ENCODE measurements at regions not wholly inside any gene's neighbourhood (a gene's known extent, or its start where the extent isn't known, plus 50 kb on each side); places are given as distances from the start of the nearest gene placed in this dataset.
"Not testable (repeated sequence)": the region's sequence is repeated elsewhere in the genome, so short reads cannot be mapped to it uniquely, and the experiment has no call there.

DNA sequence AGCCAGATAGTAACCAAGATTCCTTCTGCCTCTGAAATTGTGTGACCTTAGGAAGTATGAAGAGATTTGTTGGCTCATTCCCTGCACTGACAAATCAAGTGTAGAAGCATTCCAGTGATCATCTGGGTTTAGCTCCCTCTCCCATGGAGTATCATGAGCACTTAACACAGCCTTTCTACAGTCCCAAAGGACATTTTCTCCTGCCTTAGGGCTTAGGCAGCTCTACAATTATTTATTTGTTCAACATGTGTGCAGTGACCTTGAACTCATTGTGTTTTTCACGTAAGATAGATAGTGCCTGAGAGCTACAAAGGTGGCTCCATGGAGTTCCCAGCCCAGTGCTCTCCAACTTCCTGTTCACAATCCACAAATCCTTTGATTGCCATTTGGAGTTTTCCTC, 94.8 kb upstream of the FAT3 start:
- in situ Hi-C loops (cut with HindIII; ENCODE audit: low pct_unique_long_range_greater_than_20kb, low sequenced_read_pairs), result no loop called here
- no peak for DNase-seq (ENCODE audit: low read depth, low spot score)

DNA sequence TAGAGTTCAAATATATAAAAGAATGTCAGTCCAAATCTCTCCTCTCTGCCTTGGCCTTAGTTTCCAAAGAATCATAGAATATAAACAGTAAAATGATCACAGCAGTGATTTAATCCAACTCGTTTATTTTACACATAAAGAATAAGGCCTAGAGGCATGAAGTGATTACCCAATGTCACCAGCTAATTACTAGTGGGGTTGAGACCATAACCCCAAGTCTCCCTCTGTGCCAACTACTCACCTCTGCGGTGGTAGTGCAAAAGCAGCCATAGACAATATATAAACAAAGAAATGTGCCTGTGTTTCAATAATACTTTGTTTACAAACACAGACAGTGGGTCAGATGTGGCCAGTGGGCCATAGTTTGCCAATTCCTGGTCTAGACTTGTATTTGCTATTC, 96.6 kb upstream of the FAT3 start:
- DNase-seq (ENCODE audit: low read depth, low spot score), result no peak
- in situ Hi-C loops (cut with HindIII; ENCODE audit: low pct_unique_long_range_greater_than_20kb, low sequenced_read_pairs), result no loop called here

DNA sequence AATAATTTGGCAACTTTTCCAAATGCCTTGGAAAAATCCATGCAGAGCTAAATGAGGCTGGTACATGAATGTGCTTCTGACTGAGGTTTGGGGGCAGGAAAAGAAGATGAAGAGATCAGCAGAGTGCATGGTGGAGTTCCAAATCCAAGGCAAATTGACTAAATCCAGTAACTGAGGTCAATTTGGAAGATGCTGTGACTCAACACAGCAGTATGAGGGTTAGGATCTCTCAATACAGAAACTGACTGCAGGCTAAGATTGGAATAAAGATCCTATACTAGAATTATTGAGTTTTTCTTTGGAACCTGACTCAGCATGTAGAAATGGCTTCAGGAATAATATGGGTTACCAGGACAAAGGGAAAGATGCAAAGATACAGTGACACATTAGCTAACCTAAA, 99.3 kb upstream of the FAT3 start:
- in situ Hi-C loops (cut with HindIII; ENCODE audit: low pct_unique_long_range_greater_than_20kb, low sequenced_read_pairs), result no loop called here
- DNase-seq (ENCODE audit: low read depth, low spot score), result no peak

DNA sequence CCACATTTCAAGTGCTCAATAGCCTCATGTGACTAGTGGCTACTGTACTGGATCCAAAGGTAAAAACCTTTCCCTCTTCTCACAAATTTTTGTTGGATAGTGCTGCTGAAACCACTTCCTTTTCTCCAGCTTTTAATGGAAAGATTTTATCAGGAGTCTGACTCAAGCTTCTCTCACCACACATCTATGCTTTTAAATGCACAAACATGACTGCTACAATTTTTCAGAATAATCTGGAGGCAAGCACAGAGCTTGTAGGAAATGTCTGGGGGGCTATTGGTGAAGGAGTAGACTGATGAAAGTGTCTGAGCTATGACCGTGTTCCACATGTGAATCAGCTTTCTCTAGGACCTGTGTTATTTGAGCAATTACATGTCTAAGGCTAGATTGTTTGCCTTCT, 101.1 kb upstream of the FAT3 start:
- in situ Hi-C loops (cut with HindIII; ENCODE audit: low pct_unique_long_range_greater_than_20kb, low sequenced_read_pairs), result no loop called here
- DNase-seq (ENCODE audit: low read depth, low spot score), result no peak

DNA sequence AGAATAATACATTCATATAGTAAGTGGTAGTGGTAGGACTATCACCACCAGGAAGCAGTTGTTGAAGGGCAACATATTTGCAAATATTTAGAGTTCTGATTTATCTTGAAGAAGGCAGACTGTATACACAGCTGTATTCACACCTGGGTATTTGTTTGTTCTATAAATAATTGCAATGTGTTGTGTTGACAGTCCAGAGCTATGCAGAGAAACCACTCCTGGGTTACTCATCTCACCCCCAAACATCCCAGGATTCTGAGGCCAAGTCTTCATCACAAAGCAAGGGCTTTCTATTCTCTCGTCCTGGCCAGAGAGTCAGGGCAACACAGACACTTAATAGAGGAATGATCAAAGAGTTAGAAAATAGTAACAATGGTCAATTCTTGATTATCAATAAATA, 102.1 kb upstream of the FAT3 start:
- DNase-seq (ENCODE audit: low read depth, low spot score), result no peak
- in situ Hi-C loops (cut with HindIII; ENCODE audit: low pct_unique_long_range_greater_than_20kb, low sequenced_read_pairs), result no loop called here

DNA sequence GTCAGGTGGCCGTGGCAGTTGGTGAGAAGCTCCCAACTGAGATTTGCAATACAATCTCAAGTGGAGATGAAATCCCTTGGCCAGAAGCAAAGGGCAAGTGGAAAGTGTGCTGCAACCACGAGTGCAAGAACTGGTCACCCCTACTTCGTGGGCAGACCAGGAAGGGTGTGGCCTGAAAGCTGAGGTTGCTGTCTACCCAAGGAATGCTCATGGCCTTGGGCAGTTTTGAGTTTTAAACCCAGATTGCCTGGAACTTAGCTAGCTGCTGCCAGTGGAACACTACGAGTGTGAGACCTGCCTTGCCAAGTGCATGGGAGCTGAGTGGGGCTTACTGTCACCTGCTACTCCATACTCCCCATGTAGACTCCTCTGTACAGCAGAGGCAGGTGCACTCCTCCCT, 113.3 kb upstream of the FAT3 start:
- DNase-seq (ENCODE audit: low read depth, low spot score), result no peak
- in situ Hi-C loops (cut with HindIII; ENCODE audit: low pct_unique_long_range_greater_than_20kb, low sequenced_read_pairs), result no loop called here

DNA sequence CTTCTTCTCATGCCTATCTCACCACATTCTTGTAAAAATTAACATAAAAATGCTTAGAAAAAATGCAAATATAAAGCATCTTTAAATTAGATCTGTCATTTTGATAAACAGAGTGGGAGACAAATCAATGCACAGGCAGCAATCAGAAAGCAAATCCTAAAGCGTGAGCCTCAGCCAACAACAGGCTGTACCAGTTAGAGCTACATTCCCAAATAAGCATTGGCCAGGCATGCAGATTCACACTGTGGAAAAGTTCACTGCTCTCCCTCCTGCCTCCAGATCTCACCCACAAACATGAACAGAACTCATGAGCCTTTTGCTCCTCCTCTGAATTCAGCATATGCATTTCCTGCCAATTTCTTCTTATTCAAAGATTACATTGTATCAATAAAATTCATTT, 115.2 kb upstream of the FAT3 start:
- in situ Hi-C loops (cut with HindIII; ENCODE audit: low pct_unique_long_range_greater_than_20kb, low sequenced_read_pairs), result no loop called here
- no peak for DNase-seq (ENCODE audit: low read depth, low spot score)

DNA sequence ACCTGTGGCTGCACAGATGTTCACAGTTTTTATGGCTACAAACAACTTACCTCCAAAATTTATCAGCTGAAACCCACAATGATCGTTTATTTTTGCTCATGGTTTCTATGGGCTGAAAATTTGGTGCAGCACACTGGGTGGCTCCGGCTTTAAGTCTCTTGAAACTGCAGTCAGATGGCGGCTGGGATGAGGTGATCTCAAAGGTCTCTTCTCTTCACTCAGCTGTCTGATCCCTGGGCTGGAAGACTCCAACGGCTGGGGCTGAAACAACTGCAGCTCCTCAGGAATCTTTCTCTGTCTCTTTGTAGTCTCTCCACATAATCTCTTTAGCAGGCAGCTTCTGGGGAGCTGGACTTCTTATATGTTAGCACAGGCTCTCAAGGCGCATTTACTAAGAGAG, 117.3 kb upstream of the FAT3 start:
- in situ Hi-C loops (cut with HindIII; ENCODE audit: low pct_unique_long_range_greater_than_20kb, low sequenced_read_pairs), result no loop called here
- no peak for DNase-seq (ENCODE audit: low read depth, low spot score)

DNA sequence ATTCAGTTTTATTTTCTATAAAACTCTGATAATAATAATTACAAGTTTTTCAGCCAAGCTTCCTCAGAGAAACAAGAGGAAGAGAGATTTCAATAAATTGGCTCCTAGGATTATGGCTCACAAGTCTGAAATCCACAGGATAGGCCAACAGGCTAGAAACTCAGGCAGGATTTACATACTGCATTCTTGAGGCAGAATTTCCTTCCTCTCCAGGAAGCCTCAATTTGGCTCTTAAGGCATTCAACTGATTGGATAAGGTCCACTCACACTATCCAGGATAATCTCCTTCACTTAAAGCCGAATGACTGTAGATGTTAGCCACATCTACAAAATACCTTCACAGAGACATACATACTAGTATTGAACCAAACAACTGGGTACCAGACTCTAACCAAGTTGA, 120.3 kb upstream of the FAT3 start:
- no peak for DNase-seq (ENCODE audit: low read depth, low spot score)
- in situ Hi-C loops (cut with HindIII; ENCODE audit: low pct_unique_long_range_greater_than_20kb, low sequenced_read_pairs), result no loop called here

DNA sequence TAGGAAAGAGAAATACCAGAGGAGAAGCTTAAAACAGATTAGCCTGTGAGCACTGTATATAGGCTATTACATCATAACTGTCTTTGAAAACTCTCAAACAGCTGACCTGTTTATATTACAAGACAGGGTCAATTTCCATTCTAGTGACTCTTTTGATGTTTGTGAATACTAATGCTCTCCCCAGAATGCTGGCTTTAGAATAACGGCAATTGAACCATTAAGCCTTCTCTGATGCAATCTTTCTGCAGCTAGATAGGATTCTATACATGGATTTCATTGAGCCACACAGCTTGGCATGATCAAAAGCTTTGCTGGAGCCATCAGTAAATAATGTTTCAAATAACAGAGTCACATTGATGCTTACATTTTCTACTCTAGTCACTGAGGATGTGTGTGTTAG, 122.7 kb upstream of the FAT3 start:
- in situ Hi-C loops (cut with HindIII; ENCODE audit: low pct_unique_long_range_greater_than_20kb, low sequenced_read_pairs), result no loop called here
- DNase-seq (ENCODE audit: low read depth, low spot score), result no peak

DNA sequence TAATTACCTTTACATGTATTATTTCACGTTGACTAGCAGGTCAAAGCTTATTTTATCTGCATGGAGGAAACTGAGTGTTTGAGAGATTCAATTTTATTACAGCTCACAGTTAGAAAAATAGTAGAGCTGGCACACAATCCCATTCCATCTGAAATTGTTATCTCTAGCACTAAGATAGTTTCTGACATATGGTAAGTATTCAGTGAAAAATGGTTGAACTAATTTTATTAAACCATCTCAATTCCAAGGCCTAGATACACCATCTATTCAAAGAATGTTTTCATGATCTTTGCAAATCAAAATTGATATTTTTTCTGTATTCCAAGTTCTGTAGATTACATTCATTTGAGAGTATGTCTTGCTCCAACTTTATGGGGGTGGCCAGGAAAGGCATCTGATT, 125.4 kb upstream of the FAT3 start:
- no peak for DNase-seq (ENCODE audit: low read depth, low spot score)
- in situ Hi-C loops (cut with HindIII; ENCODE audit: low pct_unique_long_range_greater_than_20kb, low sequenced_read_pairs), result no loop called here

DNA sequence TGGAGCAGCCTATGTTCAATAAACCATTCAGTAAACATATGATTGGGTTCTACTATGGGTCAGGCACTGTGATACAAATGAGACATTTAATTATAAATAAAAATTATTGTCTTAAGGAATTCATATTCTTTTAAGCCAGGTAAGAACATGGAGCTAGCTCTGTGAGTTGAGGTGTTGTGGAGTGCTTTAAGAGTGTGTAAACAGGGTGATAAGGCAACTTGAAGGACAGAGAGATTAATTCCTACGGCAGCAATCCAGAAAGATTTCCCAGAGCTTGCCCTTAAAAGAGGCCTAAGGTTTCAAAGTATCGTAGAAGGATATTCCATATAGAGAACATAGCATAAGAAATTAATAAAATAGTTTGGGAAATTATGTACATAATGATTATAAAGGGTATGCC, 126.4 kb upstream of the FAT3 start:
- in situ Hi-C loops (cut with HindIII; ENCODE audit: low pct_unique_long_range_greater_than_20kb, low sequenced_read_pairs), result no loop called here

DNA sequence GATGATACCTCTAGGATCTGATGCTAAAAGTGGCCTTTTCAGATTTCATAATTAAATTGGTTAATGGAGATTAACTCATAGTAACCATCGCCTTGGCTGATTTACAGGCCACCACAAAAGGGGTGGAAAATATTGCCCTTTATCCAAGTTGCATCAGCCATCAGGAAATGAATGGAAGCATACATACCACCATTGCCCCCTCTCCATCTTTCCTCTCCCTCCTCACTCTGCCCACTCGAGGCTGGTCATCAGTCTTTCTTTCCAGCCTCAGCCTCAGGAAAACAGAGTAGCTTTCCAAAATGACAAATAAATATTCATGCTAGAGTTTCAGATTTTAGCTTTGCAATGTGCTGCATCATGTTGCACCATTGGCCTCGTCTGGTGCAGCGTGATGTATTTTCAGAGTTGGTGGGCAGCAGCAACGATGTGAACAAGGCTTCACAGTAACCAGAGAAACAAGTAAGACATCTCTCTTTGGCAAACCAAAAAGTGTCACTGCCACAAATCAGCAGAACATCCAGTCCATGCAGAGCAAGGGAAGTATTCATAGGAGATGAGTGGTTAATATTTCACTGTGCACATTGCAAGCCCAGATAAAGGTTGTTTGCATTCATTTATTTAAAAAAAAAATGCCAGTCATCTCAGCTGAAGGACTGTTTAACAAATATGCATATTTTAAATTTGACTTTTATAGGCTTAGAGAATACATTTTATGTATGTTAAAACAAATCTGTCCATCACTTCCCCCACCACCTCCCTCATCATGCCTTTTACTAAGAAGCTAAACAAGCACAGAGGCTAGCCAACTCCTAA, 136.7 kb upstream of the FAT3 start:
- in situ Hi-C loops (cut with HindIII; ENCODE audit: low pct_unique_long_range_greater_than_20kb, low sequenced_read_pairs), result no loop called here
- DNase-seq (ENCODE audit: low read depth, low spot score), result no peak

More for the DNA sequence above, 126.4 kb upstream of the FAT3 start:
- no peak for DNase-seq (ENCODE audit: low read depth, low spot score)

DNA sequence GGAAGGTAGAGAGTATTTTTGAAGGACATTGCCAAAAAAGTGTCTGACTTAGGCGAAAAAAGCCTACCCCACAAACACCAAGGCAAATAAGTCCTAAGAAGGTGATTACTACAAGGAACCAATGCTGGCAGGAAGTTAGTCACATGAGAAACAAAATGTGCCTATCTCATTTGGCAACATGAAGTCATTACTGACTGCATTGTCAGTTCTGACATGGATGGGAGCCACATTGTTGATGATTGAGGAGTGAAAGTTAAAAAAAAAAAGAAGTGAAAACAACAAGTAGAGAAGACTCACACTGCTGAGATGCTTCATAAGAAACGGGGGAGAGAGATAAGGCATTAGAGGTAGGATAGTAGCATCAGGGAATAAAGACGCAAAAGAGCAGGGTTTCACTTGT, 141.5 kb upstream of the FAT3 start:
- no peak for DNase-seq (ENCODE audit: low read depth, low spot score)
- in situ Hi-C loops (cut with HindIII; ENCODE audit: low pct_unique_long_range_greater_than_20kb, low sequenced_read_pairs), result no loop called here

DNA sequence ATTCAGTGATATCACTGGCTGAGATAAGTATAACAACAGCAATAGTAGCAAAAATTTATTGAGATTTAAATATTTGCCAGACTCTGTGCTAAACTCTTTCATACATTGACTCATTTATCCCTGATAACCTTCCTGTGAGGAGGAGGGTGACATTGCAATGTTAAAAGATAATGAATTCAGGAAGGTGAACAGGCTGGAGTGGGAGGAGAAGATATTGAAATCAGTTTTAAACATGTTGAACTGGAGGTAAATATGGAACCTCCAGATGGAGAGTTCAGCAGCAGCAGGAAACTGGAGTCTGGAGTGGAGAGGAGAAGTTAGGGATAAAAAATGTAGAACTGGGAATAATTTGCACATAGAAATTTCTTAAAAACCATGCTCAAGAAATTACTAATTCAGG, 142.0 kb upstream of the FAT3 start:
- in situ Hi-C loops (cut with HindIII; ENCODE audit: low pct_unique_long_range_greater_than_20kb, low sequenced_read_pairs), result no loop called here
- DNase-seq (ENCODE audit: low read depth, low spot score), result no peak

DNA sequence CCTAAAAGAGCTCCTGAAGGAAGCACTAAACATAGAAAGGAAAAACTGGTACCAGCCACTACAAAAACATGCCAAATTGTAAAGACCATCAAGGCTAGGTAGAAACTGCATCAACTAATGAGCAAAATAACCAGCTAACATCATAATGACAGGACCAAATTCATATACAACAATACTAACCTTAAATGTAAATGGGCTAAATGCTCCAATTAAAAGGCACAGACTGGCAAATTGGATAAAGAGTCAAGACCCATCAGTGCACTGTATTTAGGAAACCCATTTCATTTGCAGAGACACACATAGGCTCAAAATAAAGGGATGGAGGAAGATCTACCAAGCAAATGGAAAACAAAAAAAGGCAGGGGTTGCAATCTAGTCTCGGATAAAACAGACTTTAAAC, 150.1 kb upstream of the FAT3 start:
- in situ Hi-C loops (cut with HindIII; ENCODE audit: low pct_unique_long_range_greater_than_20kb, low sequenced_read_pairs); DNase-seq (ENCODE audit: low read depth, low spot score): not testable (repeated sequence)

DNA sequence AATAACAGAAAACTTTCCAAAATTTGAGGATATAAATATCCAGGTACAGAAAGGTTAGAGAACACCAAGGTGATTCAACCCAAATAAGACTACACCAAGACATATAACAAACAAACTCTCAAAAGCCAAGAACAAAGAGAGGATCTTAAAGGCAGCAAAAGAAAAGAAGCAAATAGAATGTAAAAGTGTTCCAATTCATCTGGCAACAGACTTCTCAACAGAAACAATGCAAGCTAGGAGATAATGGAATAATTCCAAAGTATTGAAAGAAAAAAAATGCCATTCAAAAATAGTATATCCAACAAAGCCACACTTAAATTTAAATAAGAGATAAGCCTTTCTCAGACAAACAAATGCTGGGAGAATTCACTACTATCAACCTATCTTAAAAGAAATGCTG, 153.0 kb upstream of the FAT3 start:
- in situ Hi-C loops (cut with HindIII; ENCODE audit: low pct_unique_long_range_greater_than_20kb, low sequenced_read_pairs), result no loop called here
- no peak for DNase-seq (ENCODE audit: low read depth, low spot score)

DNA sequence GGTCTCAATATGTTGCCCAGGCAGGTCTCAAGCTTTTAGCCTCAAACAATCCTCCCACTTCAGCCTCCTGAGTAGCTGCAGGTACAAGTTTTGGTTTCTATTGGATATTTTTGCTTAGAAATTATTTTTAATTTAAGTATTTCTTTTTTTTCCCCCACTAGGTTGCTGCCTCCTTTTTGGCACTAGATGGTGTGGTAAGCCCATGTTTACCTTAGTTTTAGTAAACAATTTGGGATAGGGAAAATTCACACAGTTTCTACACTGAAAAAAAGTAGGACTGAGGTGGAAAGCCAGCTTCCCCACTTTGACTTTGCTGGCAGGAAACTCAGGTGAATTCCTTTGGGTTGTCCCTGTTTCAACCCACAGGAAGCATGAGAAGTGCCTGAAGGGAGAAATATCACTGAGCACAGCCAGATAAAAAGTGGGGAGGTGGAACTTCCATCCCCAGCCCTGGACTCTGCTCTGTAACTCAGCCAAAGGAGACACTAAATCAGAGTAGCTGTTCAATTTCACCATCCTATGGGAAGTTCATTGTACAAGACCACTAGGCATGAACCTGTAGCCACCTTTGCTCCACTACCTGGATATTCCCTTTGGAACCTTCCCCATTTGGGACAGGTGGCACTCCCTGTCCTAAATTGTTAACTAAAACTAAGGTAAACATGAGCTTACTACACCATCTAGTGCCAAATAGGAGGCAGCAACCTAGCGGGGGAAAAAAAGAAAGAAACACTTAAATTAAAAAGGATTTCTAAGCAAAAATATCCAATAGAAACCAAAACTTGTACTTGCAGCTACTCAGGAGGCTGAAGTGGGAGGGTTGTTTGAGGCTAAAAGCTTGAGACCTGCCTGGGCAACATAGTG, 154.4 kb upstream of the FAT3 start:
- no peak for DNase-seq (ENCODE audit: low read depth, low spot score)
- in situ Hi-C loops (cut with HindIII; ENCODE audit: low pct_unique_long_range_greater_than_20kb, low sequenced_read_pairs), result no loop called here

DNA sequence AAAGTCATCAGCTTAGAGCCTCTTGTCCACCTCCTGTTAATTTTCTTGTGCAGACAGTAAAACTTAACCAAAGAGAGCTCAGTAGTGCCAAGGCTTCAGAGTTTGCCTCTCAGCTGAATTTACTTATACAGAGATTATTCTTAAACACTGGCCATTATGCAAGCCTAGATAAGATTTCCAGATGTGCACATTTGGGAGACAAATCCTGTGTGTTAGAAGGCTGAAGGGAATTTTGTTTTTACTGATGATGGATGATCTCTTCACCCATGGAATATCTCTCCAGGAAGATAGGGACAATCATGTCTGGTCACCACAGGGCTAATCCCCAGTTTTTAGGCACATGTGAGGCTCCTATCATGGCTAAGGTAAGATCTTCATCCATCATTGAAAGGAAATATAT, 157.6 kb upstream of the FAT3 start:
- in situ Hi-C loops (cut with HindIII; ENCODE audit: low pct_unique_long_range_greater_than_20kb, low sequenced_read_pairs), result no loop called here

More for the DNA sequence above, 157.6 kb upstream of the FAT3 start:
- no peak for DNase-seq (ENCODE audit: low read depth, low spot score)
